HG03139 (cell line): ENCODE measurements at regions not wholly inside any gene's neighbourhood (a gene's known extent, or its start where the extent isn't known, plus 50 kb on each side); places are given as distances from the start of the nearest gene placed in this dataset.
"Not testable (repeated sequence)": the region's sequence is repeated elsewhere in the genome, so short reads cannot be mapped to it uniquely, and the experiment has no call there.

Source experiments
- ATAC-seq: cut with Tn5 transposase; IDR thresholded peaks from one replicate; pipeline ENCODE4 v1.9.1; 2021; ENCODE audit not compliant: unreplicated experiment

GRCh38 chr16:65828296-65828695, 538.2 kb upstream of the CDH5 start:
- ATAC-seq = no peak

- ATAC-seq = no peak
Observed at GRCh38 chr16:65827231-65827630, 539.3 kb upstream of the CDH5 start.

GRCh38 chr16:65825191-65825856, 541.2 kb upstream of the CDH5 start:
- no peak for ATAC-seq

- ATAC-seq = no peak
Observed at GRCh38 chr16:65822148-65822547, 544.3 kb upstream of the CDH5 start.

GRCh38 chr16:65819136-65819898, 547.2 kb upstream of the CDH5 start:
- ATAC-seq = no peak

GRCh38 chr16:65817799-65818198, 548.7 kb upstream of the CDH5 start:
- no peak for ATAC-seq

- ATAC-seq = no peak
Observed at GRCh38 chr16:65817066-65817465, 549.4 kb upstream of the CDH5 start.

GRCh38 chr16:65816556-65816955, 549.9 kb upstream of the CDH5 start:
- ATAC-seq = no peak

GRCh38 chr16:65815707-65816106, 550.8 kb upstream of the CDH5 start:
- no peak for ATAC-seq

- ATAC-seq = not testable (repeated sequence)
Observed at GRCh38 chr16:65813879-65814278, 552.6 kb upstream of the CDH5 start.

GRCh38 chr16:65809627-65810026, 556.9 kb upstream of the CDH5 start:
- no peak for ATAC-seq

GRCh38 chr16:65808790-65809189, 557.7 kb upstream of the CDH5 start:
- ATAC-seq = no peak

GRCh38 chr16:65807858-65808257, 558.6 kb upstream of the CDH5 start:
- ATAC-seq = no peak

GRCh38 chr16:65805704-65806103, 560.8 kb upstream of the CDH5 start:
- ATAC-seq = not testable (repeated sequence)

GRCh38 chr16:65796481-65796880, 570.0 kb upstream of the CDH5 start:
- no peak for ATAC-seq

GRCh38 chr16:65794973-65795372, 571.5 kb upstream of the CDH5 start:
- ATAC-seq = no peak

GRCh38 chr16:65793781-65794180, 572.7 kb upstream of the CDH5 start:
- no peak for ATAC-seq

- no peak for ATAC-seq
Observed at GRCh38 chr16:65790768-65791167, 575.7 kb upstream of the CDH5 start.

- no peak for ATAC-seq
Observed at GRCh38 chr16:65789161-65789945, 577.1 kb upstream of the CDH5 start.

GRCh38 chr16:65788434-65789140, 577.9 kb upstream of the CDH5 start:
- no peak for ATAC-seq

GRCh38 chr16:65787921-65788320, 578.6 kb upstream of the CDH5 start:
- no peak for ATAC-seq
